ENCODE measurements at regions not wholly inside any gene's neighbourhood (a gene's known extent, or its start where the extent isn't known, plus 50 kb on each side); places are given as distances from the start of the nearest gene placed in this dataset.
"Not testable (repeated sequence)": the region's sequence is repeated elsewhere in the genome, so short reads cannot be mapped to it uniquely, and the experiment has no call there.

DNA sequence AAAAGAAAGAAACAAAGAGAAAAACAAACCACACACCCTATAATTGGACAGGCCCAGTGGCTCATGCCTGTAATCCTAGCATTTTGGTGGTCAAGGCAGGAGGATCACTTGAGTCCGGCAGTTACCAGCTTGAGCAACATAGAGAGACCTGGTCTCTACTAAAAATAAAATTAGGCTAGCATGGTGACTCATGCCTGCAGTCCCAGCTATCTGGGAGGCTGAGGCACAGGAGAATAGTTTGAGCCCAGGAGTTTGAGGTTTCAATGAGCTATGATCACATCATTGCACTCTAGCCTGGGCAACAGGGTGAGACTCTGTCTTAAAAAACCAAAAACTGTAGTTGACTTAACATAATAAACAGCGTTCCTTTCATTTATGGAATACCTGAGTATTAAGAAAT is 72.3 kb upstream of the ST3GAL6 start:
- no peak for DNase-seq (ENCODE audit: low read depth)

DNA sequence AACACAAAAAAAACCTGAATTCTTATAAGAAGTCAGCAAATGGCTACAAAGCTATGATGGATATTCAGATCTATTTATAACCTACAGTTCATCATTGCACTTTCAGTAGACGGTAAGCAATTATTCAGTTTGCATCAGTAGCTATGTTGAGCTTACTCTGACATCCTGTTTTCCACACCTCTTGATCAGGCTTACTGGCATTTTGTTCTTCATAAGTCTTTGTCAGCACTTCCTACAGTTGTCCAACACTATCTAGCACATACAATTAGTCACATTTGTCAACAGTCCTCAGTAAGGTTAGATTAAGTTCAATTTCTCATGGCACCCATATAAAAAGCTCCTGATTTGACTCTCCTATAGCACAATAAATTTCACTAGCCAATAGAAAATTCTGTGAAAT is 71.2 kb upstream of the ST3GAL6 start:
- DNase-seq (ENCODE audit: low read depth), result no peak
- H3K4me3 ChIP-seq (ENCODE audit: low read depth, low read length), result no peak overlapping the region
- TF ChIP-seq, protein P1, sequence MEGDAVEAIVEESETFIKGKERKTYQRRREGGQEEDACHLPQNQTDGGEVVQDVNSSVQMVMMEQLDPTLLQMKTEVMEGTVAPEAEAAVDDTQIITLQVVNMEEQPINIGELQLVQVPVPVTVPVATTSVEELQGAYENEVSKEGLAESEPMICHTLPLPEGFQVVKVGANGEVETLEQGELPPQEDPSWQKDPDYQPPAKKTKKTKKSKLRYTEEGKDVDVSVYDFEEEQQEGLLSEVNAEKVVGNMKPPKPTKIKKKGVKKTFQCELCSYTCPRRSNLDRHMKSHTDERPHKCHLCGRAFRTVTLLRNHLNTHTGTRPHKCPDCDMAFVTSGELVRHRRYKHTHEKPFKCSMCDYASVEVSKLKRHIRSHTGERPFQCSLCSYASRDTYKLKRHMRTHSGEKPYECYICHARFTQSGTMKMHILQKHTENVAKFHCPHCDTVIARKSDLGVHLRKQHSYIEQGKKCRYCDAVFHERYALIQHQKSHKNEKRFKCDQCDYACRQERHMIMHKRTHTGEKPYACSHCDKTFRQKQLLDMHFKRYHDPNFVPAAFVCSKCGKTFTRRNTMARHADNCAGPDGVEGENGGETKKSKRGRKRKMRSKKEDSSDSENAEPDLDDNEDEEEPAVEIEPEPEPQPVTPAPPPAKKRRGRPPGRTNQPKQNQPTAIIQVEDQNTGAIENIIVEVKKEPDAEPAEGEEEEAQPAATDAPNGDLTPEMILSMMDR (IDR thresholded peaks at IDR 0.05; ENCODE audit: low read depth, low read length, missing control alignments), result no peak

More for the DNA sequence above, 72.3 kb upstream of the ST3GAL6 start:
- H3K4me3 ChIP-seq (ENCODE audit: low read depth, low read length), result no peak overlapping the region
- TF ChIP-seq, protein P1 (IDR thresholded peaks at IDR 0.05; ENCODE audit: low read depth, low read length, missing control alignments), result no peak

DNA sequence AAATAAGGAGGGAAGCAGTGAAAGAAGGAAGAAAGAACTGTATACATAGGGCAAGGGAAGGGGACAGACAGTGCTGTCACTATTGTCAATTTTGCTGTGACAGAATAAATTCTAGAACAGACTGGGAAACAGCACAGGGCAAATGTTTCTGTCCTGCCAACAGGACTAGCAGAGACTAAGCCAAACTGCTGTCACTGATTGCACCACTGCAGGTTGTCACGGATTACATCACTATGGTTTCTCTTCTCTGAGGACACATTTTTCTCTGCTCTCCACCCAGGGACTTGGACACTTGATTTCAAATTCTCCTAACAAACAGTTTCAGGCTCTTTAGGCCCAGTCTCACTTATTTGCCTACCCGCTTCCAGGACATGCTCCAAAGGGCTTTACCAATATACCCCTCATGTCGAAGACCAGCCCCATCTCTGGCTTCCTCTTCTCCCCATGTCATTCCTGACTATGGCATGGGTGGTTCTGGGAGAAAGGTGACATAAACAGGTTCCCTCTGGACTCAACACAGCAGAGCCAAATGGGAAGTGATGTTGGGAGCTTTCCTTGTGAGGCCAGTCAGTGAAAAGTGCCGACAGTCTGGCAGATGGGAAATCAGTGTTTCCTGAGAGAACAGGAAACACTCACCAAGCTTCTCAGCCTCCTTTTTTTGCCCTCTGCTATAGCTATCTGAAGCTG is 70.2 kb upstream of the ST3GAL6 start:
- DNase-seq (ENCODE audit: low read depth), result no peak
- no peak overlapping the region for H3K4me3 ChIP-seq (ENCODE audit: low read depth, low read length)
- TF ChIP-seq, protein P1 (IDR thresholded peaks at IDR 0.05; ENCODE audit: low read depth, low read length, missing control alignments), result no peak

DNA sequence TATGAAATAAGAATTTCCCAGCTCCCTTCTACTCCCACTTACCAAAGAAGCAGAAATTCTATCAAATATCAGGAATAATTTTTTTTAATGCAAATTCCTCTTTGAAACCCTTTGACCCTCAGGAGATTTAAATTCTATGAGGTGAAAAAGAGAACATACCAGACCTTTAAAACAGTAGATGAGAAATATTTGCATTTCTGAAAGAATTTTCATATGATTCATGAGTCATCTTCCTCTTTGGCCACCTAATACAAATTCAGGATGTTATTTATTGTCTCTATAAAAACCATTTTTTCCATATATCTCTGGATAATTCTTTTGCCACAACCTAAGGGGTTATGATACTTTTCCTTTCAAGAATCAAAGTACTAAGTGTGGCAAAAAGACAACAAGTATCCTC is 67.3 kb upstream of the ST3GAL6 start:
- DNase-seq (ENCODE audit: low read depth), result no peak
- TF ChIP-seq, protein P1 (IDR thresholded peaks at IDR 0.05; ENCODE audit: low read depth, low read length, missing control alignments), result no peak

DNA sequence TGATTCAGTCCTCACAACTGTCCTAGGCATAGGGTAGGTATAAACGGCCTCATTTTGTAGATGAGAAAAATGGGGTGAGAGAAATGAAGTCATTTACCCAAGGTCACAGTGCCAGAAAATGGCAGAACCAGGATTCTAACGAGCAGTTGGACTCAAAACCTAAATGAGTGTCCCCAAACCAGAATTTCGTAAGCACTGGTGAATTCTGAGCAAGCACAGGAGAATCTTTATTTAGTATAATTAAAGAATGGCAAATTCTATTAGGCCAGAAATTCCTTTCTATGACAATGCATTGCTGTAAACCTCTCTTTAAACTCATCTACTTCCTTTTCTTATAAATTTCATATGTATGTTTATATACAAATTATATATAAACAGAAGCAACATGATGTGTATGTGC is 66.8 kb upstream of the ST3GAL6 start:
- DNase-seq (ENCODE audit: low read depth); H3K4me3 ChIP-seq (ENCODE audit: low read depth, low read length): not testable (repeated sequence)

More for the DNA sequence above, 67.3 kb upstream of the ST3GAL6 start:
- no peak overlapping the region for H3K4me3 ChIP-seq (ENCODE audit: low read depth, low read length)

DNA sequence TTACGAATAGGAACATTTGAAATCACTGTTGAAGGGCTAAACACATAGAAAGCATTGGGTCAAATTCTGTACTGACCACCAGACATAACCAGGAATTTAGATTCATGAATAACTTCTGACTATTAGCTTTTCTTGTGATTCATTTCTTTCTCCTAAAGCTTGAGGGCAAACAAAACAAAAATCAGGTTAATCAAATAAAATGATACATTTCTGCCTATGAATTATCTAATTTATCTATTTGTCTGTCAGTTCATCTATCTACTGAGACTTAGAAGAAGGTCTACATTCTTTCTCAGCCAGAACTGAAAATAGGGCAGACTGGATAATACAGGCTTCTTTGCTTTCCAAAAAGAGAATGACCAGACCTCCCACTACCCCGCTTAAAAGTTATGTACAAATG is 65.9 kb upstream of the ST3GAL6 start:
- TF ChIP-seq, protein P1 (IDR thresholded peaks at IDR 0.05; ENCODE audit: low read depth, low read length, missing control alignments), result no peak
- no peak for DNase-seq (ENCODE audit: low read depth)
- H3K4me3 ChIP-seq (ENCODE audit: low read depth, low read length), result no peak overlapping the region

DNA sequence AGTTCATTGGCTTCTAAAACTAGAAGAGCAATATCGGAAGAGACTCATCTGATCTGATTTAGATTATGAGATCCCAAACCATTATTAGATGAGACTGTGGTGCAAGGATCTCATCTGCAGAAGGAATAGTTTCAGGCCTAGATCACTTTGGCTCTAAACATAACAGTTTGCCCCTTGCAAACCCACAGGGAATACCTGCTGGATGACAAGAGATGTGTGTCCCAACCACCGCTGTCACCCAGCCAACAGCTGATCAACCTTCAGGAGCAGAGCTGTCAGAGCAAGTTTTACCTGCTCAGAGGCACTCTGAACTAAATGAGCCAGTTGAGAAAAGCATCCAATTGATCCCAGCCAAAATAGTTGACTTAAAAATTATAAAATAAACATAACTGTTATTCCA is 64.0 kb upstream of the ST3GAL6 start:
- no peak for DNase-seq (ENCODE audit: low read depth)
- H3K4me3 ChIP-seq (ENCODE audit: low read depth, low read length), result no peak overlapping the region
- TF ChIP-seq, protein P1 (IDR thresholded peaks at IDR 0.05; ENCODE audit: low read depth, low read length, missing control alignments), result no peak
